GM12878 (cell line): ENCODE measurements at regions not wholly inside any gene's neighbourhood (a gene's known extent, or its start where the extent isn't known, plus 50 kb on each side); places are given as distances from the start of the nearest gene placed in this dataset.

ENCODE experiments used
- ASH2L ChIP-seq: fragments of 300-600, 200-600 bp; sonication (generic); IDR thresholded peaks from 2 replicates; pipeline ENCODE4 v1.6.1; 2017; ENCODE audit warnings: low read depth, mild to moderate bottlenecking, borderline replicate concordance
- EP300 ChIP-seq, 2 experiments: fragments of 150-350 bp in 1 of 2; IDR thresholded peaks; 2 replicates each; pipeline ENCODE4 v1.6.1; 2011 to 2012; ENCODE audit warnings: low read depth in 2 of 2, low read length in 2 of 2, borderline replicate concordance in 1 of 2, improper control_type of control experiment in 1 of 2, inconsistent platforms in 1 of 2; ENCODE audit not compliant: control insufficient read depth in 1 of 2
- EZH2 ChIP-seq: IDR thresholded peaks from 2 replicates; pipeline ENCODE4 v1.6.1; 2012; ENCODE audit warnings: low read depth, mild to moderate bottlenecking, control low read depth, inconsistent platforms, low read length, borderline replicate concordance; ENCODE audit not compliant: control insufficient read depth
- JUND ChIP-seq: IDR thresholded peaks from 2 replicates; pipeline ENCODE4 v1.6.1; 2012; ENCODE audit warnings: low read depth, mild to moderate bottlenecking, low read length, improper control_type of control experiment, moderate library complexity
- NFYB ChIP-seq: IDR thresholded peaks from 2 replicates; pipeline ENCODE4 v1.6.1; 2011; ENCODE audit warnings: low read depth, mild to moderate bottlenecking, low read length, improper control_type of control experiment, moderate library complexity; ENCODE audit not compliant: insufficient read depth
- RAD21 ChIP-seq: IDR thresholded peaks from 2 replicates; pipeline ENCODE4 v1.6.1; 2011; ENCODE audit warnings: mild to moderate bottlenecking, low read depth, low read length, moderate library complexity; ENCODE audit not compliant: insufficient read depth
- YY1 ChIP-seq: IDR thresholded peaks from 2 replicates; pipeline ENCODE4 v1.6.1; 2011; ENCODE audit warnings: low read depth, mild to moderate bottlenecking, low read length
- ZNF274 ChIP-seq: IDR thresholded peaks from one replicate; pipeline ENCODE4 v1.8.0; 2011; ENCODE audit not compliant: insufficient read length, insufficient read depth
- TF ChIP-seq, protein P1 (sequence below), 3 experiments: IDR thresholded peaks in 2 of 3; conservative IDR thresholded peaks in 1 of 3; 2 replicates each; pipeline ENCODE4 v1.5.1; 2011; ENCODE audit warnings: low read depth in 3 of 3, low read length in 3 of 3, mild to moderate bottlenecking in 3 of 3, control low read depth in 2 of 3, moderate library complexity in 2 of 3, inconsistent platforms in 1 of 3, mixed read lengths in 1 of 3; ENCODE audit not compliant: control insufficient read depth in 2 of 3, insufficient read depth in 1 of 3; ENCODE audit errors: extremely low read depth in 1 of 3
- TF ChIP-seq, protein P2 (sequence below): IDR thresholded peaks from 2 replicates; pipeline ENCODE4 v1.6.1; 2011; ENCODE audit warnings: borderline replicate concordance, low read depth, mild to moderate bottlenecking, moderate library complexity, mixed read lengths, low read length; ENCODE audit not compliant: insufficient read depth; ENCODE audit errors: extremely low read length
- TF ChIP-seq, protein P3 (sequence below): IDR thresholded peaks from 2 replicates; pipeline ENCODE4 v1.6.1; 2012; ENCODE audit warnings: low read depth, low read length, improper control_type of control experiment
- TF ChIP-seq, protein P4 (sequence below): IDR thresholded peaks from 2 replicates; pipeline ENCODE4 v1.6.1; 2011; ENCODE audit warnings: low read depth, mild to moderate bottlenecking, low read length, moderate library complexity, borderline replicate concordance; ENCODE audit errors: extremely low read depth
- TF ChIP-seq, protein P5 (sequence below): IDR thresholded peaks from 2 replicates; pipeline ENCODE4 v1.6.1; 2011; ENCODE audit warnings: low read depth, low read length, improper control_type of control experiment, borderline replicate concordance

DNA sequence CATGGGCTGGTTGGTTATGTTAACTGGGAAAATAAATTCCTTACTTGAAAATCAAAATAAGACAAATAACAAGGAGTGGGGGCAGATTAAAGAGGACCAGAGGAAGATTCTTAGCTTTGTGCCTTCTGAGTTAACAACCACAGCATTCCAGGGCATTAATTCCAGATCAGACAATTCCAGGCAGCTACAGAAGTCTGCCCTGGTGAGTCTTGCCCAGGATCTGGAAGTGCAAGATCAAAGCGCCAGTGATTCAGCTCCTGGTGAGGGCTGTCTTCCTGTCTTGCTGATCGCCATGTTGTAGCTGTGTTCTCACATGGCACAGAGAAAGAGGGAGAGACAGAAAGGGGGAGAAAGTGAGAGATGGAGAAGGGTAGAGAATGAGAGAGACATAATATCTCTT is 65.6 kb downstream of the ANXA2R start:
- TF ChIP-seq, protein P1, sequence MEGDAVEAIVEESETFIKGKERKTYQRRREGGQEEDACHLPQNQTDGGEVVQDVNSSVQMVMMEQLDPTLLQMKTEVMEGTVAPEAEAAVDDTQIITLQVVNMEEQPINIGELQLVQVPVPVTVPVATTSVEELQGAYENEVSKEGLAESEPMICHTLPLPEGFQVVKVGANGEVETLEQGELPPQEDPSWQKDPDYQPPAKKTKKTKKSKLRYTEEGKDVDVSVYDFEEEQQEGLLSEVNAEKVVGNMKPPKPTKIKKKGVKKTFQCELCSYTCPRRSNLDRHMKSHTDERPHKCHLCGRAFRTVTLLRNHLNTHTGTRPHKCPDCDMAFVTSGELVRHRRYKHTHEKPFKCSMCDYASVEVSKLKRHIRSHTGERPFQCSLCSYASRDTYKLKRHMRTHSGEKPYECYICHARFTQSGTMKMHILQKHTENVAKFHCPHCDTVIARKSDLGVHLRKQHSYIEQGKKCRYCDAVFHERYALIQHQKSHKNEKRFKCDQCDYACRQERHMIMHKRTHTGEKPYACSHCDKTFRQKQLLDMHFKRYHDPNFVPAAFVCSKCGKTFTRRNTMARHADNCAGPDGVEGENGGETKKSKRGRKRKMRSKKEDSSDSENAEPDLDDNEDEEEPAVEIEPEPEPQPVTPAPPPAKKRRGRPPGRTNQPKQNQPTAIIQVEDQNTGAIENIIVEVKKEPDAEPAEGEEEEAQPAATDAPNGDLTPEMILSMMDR (IDR thresholded peaks at IDR 0.05 in 2 of 3, conservative IDR thresholded peaks at IDR 0.05 in 1 of 3; ENCODE audit: control insufficient read depth in 2 of 3, extremely low read depth in 1 of 3, insufficient read depth in 1 of 3, low read depth in 3 of 3, low read length in 3 of 3): no peak
- TF ChIP-seq YY1 (no peak), EZH2 (no peak), NFYB (no peak), RAD21 (no peak), JUND (no peak), ASH2L (no peak), ZNF274 (no peak), EP300 (IDR thresholded peaks at IDR 0.05; ENCODE audit: borderline replicate concordance in 1 of 2, control insufficient read depth in 1 of 2, low read depth in 2 of 2, low read length in 2 of 2) (no peak)
- TF ChIP-seq, protein P2, sequence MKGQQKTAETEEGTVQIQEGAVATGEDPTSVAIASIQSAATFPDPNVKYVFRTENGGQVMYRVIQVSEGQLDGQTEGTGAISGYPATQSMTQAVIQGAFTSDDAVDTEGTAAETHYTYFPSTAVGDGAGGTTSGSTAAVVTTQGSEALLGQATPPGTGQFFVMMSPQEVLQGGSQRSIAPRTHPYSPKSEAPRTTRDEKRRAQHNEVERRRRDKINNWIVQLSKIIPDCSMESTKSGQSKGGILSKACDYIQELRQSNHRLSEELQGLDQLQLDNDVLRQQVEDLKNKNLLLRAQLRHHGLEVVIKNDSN: no peak
- TF ChIP-seq, protein P3, sequence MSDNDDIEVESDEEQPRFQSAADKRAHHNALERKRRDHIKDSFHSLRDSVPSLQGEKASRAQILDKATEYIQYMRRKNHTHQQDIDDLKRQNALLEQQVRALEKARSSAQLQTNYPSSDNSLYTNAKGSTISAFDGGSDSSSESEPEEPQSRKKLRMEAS: no peak
- TF ChIP-seq, protein P4, sequence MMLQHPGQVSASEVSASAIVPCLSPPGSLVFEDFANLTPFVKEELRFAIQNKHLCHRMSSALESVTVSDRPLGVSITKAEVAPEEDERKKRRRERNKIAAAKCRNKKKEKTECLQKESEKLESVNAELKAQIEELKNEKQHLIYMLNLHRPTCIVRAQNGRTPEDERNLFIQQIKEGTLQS: no peak
- TF ChIP-seq, protein P5, sequence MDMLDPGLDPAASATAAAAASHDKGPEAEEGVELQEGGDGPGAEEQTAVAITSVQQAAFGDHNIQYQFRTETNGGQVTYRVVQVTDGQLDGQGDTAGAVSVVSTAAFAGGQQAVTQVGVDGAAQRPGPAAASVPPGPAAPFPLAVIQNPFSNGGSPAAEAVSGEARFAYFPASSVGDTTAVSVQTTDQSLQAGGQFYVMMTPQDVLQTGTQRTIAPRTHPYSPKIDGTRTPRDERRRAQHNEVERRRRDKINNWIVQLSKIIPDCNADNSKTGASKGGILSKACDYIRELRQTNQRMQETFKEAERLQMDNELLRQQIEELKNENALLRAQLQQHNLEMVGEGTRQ: no peak
